A673 (cell line): ENCODE measurements at regions not wholly inside any gene's neighbourhood (a gene's known extent, or its start where the extent isn't known, plus 50 kb on each side); places are given as distances from the start of the nearest gene placed in this dataset.

Source experiments
- BruUV-seq: library from RNA; stranded (reverse); fragments of 400-500 nt; replicated peaks from 2 replicates; lab custom pipeline; 2021; lab: Mats Ljungman, UMichigan
- CTCF ChIA-PET: fragments of 300-600 bp; sonication (Branson Sonifier 250); formaldehyde crosslinking; loops from one replicate; lab custom pipeline; 2022; ENCODE audit warnings: antibody characterized with exemption; lab: Charles Lee
- POLR2A ChIA-PET: fragments of 300-600 bp; sonication (Branson Sonifier 250); formaldehyde crosslinking; loops from one replicate; lab custom pipeline; 2022; ENCODE audit warnings: antibody characterized with exemption; ENCODE audit not compliant: low non-redundant PET; lab: Charles Lee
- DNase-seq: peaks from one replicate; pipeline ENCODE4 v3.0.0-alpha.2; 2015; ENCODE audit warnings: low spot score
- H3K27ac ChIP-seq: fragments of 200-600 bp; sonication (generic); 2 replicates; pipeline ENCODE4 v1.5.1; 2016; ENCODE audit warnings: mixed run types, low read depth, mild to moderate bottlenecking, mixed read lengths, antibody characterized with exemption, low read length; ENCODE audit not compliant: poor library complexity, severe bottlenecking
- H3K27me3 ChIP-seq: fragments of 200-600 bp; sonication (generic); replicated peaks from 2 replicates; pipeline ENCODE4 v1.6.1; 2017; ENCODE audit warnings: mixed run types, low read depth, mild to moderate bottlenecking, mixed read lengths, antibody characterized with exemption, low read length; ENCODE audit not compliant: insufficient read depth, poor library complexity
- H3K36me3 ChIP-seq: fragments of 200-600 bp; sonication (generic); 2 replicates; pipeline ENCODE4 v1.6.1; 2016; ENCODE audit warnings: mixed run types, mild to moderate bottlenecking, mixed read lengths, antibody characterized with exemption, low read length; ENCODE audit not compliant: insufficient read depth, poor library complexity, severe bottlenecking
- H3K4me1 ChIP-seq: fragments of 200-600 bp; sonication (generic); 2 replicates; pipeline ENCODE4 v1.6.1; 2017; ENCODE audit warnings: mixed run types, mild to moderate bottlenecking, mixed read lengths, antibody characterized with exemption, low read length; ENCODE audit not compliant: insufficient read depth, poor library complexity, severe bottlenecking
- H3K4me3 ChIP-seq: fragments of 200-600 bp; sonication (generic); 2 replicates; pipeline ENCODE4 v1.5.1; 2016; ENCODE audit warnings: low read depth, mixed run types, mild to moderate bottlenecking, mixed read lengths, low read length; ENCODE audit not compliant: poor library complexity, severe bottlenecking
- H3K9me3 ChIP-seq: fragments of 200-600 bp; sonication (generic); 2 replicates; pipeline ENCODE4 v1.6.1; 2016; ENCODE audit warnings: mixed run types, low read depth, mild to moderate bottlenecking, mixed read lengths, antibody characterized with exemption, low read length; ENCODE audit not compliant: poor library complexity, severe bottlenecking
- EZH2 ChIP-seq: fragments of 200-600 bp; sonication (generic); IDR thresholded peaks from 2 replicates; pipeline ENCODE4 v1.6.1; 2017; ENCODE audit warnings: borderline replicate concordance, low read depth, mild to moderate bottlenecking, mixed read lengths, antibody characterized with exemption, low read length; ENCODE audit not compliant: poor library complexity, severe bottlenecking
- intact Hi-C: fragments of 100-400 bp; cut with micrococcal nuclease; formaldehyde crosslinking; loops from one replicate; pipeline ENCODE4 v1.10.0; 2022; ENCODE audit not compliant: unreplicated experiment
- TF ChIP-seq, protein P1 (sequence below): fragments of 300-800, 200-600 bp; sonication (generic); conservative IDR thresholded peaks from 2 replicates; pipeline ENCODE4 v1.5.1; 2017; ENCODE audit warnings: low read depth, mild to moderate bottlenecking, antibody characterized with exemption, low read length, moderate library complexity, mixed read lengths

DNA sequence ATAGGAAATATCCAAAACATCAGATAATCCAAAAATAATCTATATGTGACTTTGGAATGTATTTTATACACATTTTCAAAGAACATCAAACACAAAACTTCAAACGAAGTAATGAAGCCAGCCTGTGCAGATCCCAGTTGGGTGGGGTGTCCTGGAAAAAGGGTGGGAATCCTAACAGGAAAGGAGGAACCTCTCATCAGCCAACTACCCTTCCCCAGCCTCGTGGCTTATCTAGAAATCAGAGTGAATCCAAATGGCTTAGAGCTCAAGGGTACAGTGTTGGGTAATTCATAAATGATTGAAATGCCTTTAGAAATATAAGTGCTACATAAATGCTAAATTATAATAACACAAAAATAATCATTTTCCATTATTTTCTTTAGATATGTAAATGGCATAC, 115.1 kb upstream of the SOX4 start:
- Histone ChIP-seq H3K4me3 (no peak overlapping the region), H3K4me1 (no peaks in the 10 kb centered on the region), H3K27me3 (no peaks in the 10 kb centered on the region), H3K9me3 (no peaks in the 10 kb centered on the region), H3K27ac (no peak overlapping the region), H3K36me3 (no peaks in the 10 kb centered on the region)
- ChIA-PET POLR2A (no interaction called here), CTCF (no interaction called here)
- BruUV-seq: no TSS peak
- intact Hi-C loops: no loop called here
- TF ChIP-seq, protein P1, sequence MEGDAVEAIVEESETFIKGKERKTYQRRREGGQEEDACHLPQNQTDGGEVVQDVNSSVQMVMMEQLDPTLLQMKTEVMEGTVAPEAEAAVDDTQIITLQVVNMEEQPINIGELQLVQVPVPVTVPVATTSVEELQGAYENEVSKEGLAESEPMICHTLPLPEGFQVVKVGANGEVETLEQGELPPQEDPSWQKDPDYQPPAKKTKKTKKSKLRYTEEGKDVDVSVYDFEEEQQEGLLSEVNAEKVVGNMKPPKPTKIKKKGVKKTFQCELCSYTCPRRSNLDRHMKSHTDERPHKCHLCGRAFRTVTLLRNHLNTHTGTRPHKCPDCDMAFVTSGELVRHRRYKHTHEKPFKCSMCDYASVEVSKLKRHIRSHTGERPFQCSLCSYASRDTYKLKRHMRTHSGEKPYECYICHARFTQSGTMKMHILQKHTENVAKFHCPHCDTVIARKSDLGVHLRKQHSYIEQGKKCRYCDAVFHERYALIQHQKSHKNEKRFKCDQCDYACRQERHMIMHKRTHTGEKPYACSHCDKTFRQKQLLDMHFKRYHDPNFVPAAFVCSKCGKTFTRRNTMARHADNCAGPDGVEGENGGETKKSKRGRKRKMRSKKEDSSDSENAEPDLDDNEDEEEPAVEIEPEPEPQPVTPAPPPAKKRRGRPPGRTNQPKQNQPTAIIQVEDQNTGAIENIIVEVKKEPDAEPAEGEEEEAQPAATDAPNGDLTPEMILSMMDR: no peak
- no peak for TF ChIP-seq EZH2
- no peak for DNase-seq

DNA sequence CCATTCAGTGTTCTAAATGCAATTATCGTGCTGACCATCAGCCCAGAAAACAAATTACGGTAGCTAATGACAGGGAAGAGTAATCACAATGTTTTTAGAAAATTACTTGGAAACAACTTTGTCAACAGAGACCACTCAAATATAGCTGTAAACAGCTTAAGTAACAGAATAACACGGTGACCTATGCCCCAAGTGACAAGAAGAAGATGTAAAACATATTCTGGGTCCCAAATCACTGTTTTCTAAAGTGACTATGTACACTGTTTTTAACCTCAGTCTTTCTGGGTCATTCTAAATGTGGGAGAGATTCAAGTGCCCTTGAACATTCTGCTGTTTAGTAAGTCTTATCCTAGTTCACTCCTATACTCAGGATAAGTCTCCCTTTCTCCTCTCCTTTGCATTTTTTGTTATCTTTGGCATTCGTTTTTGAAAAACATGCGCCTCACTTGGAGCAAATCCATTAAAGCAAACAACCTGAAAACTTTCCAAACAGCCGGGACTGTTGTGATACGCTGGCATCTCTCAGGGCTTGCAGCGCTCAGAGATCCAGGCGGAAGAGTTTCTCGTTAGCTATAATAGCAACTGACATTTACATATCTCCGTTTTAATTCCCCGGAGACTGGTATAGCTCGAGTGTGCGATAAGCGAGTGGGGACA, 114.5 kb upstream of the SOX4 start:
- Histone ChIP-seq H3K36me3 (no peaks in the 10 kb centered on the region), H3K9me3 (no peaks in the 10 kb centered on the region), H3K4me1 (no peaks in the 10 kb centered on the region), H3K4me3 (peak overlapping the region; percentile 15), H3K27me3 (no peaks in the 10 kb centered on the region), H3K27ac (no peak overlapping the region)
- DNase-seq: peak; percentile 52
- CTCF ChIA-PET: no interaction called here
- intact Hi-C loops: no loop called here
- BruUV-seq: no TSS peak
- POLR2A ChIA-PET: no interaction called here
- TF ChIP-seq, protein P1: no peak
- TF ChIP-seq EZH2: no peak

DNA sequence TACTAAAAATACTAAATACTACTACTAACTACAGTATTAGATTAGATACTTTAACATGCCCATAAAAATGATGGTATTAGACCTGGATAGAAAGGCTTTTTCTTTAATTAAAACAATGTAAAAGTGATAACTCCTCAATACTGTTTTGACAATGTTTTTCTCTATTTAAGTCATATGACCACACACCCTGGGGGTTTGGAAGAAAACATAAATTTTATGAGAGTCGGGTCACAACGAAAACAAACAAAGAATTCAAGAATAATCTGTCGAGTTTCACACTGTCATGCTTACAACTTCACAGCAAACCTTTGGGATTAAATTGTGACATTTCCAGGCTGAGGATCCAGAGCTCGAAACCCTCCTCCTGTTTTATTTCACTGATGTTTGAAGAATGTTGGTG, 107.4 kb upstream of the SOX4 start:
- H3K9me3 ChIP-seq: no peaks in the 10 kb centered on the region
- DNase-seq: no peak
- H3K4me3 ChIP-seq: no peak overlapping the region
- ChIA-PET CTCF (no interaction called here), POLR2A (no interaction called here)
- no peak overlapping the region for H3K27ac ChIP-seq
- BruUV-seq: no TSS peak
- intact Hi-C loops: no loop called here
- H3K4me1 ChIP-seq: no peaks in the 10 kb centered on the region
- H3K36me3 ChIP-seq: no peaks in the 10 kb centered on the region
- TF ChIP-seq EZH2: no peak
- TF ChIP-seq, protein P1: no peak
- no peaks in the 10 kb centered on the region for H3K27me3 ChIP-seq
